HUDEP-2 (cell line): ENCODE measurements at regions not wholly inside any gene's neighbourhood (a gene's known extent, or its start where the extent isn't known, plus 50 kb on each side); places are given as distances from the start of the nearest gene placed in this dataset.
"Not testable (repeated sequence)": the region's sequence is repeated elsewhere in the genome, so short reads cannot be mapped to it uniquely, and the experiment has no call there.

Experiments
- DNase-seq, 76 experiments: peaks; one replicate each; lab custom pipeline; 2025; ENCODE audit not compliant: unreplicated experiment in 76 of 76; lab: John Stamatoyannopoulos, UW

DNA sequence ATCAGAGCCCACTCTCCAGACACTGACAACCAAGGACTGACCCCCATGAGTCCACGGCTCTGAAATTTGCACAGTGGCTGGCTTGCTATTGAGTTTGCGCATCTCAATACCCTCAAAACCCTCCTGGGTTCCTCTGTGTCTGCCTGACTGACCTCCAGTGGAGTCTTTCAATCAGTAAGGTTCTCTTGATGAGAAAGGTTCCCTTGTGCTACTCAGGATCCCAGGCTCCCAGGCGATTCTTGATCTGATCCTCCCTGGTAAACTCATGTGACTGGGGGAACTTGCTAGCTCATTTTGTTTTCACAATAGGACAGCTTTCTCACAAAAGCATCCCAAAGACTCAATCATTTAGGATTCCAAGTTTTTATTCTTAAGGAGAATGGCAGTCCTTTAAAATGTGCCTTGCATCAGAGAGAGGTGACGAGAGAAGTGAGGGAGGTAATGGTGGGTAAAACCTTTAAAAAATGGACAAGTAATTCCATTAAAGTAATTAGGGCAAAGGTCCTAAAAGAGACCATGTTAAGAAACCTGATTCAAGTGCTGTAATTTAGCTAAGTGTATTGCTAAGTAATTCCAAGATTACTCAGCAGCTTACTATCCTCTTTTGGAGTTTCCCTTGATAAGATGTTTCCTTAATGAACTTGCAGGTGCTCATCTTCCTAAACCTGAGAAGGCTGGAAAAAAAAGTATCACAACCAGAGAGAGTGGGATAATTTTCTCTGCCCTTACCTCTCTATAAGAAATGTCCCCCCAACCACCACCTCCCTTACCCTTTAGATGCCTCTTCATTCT lies 304.7 kb upstream of the SGK1 start:
- no peak for DNase-seq

DNA sequence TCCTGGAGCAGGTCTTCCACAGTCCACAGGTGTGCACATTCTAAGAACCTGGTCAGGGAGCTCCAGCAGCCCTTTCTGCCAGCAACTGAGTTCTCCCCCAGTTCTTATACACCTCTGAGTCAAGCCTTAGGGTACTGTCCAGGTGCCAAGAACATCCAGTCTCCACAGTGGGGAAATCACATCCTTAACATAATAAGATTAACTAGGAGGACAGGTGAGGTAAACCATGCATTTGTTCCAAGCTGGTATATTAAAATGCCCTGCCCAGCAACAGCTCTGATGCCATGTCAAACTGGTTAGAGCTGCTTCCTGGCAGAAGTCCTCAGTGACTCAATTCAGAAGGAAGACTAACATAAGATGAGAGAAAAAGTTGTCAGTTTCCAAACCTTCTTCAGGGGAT lies 303.9 kb upstream of the SGK1 start:
- no peak for DNase-seq

DNA sequence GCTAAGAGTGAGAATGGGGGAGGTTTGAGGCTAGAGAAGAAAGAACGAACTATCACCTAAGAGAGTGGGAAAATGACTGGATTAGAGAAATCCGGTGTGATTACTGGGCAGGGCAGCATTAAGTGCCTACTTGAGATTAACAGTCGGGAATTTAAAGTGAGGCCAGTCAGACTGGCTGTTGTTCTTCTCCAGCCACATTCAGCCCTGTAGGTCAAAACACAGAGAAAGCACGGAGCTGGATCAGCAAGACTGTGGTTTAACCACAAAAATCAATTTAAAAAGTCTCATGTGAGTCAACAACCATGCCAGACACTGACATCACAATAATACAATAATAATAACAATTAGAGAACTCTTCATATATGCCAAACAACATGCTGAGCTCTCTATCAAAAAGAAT lies 301.9 kb upstream of the SGK1 start:
- DNase-seq: no peak

DNA sequence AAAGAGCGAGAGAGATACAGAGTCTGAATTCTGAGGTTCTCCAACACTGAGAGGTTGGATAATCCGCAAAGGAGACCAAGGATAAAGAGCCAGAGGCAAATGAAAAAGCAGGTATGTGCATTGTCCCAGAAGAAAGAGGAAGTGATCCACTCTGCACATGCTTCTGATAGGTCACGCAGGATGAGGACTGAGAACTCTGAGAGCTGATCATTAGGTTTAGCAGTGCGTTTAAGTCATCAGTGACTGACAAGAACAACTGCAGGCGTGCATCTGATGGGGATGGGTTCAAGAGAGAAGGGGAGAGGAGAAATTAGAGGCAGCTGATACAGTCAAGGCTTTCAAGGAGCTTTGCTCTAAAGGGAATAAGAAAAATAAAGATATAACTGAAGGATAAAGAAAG lies 301.2 kb upstream of the SGK1 start:
- DNase-seq: no peak

DNA sequence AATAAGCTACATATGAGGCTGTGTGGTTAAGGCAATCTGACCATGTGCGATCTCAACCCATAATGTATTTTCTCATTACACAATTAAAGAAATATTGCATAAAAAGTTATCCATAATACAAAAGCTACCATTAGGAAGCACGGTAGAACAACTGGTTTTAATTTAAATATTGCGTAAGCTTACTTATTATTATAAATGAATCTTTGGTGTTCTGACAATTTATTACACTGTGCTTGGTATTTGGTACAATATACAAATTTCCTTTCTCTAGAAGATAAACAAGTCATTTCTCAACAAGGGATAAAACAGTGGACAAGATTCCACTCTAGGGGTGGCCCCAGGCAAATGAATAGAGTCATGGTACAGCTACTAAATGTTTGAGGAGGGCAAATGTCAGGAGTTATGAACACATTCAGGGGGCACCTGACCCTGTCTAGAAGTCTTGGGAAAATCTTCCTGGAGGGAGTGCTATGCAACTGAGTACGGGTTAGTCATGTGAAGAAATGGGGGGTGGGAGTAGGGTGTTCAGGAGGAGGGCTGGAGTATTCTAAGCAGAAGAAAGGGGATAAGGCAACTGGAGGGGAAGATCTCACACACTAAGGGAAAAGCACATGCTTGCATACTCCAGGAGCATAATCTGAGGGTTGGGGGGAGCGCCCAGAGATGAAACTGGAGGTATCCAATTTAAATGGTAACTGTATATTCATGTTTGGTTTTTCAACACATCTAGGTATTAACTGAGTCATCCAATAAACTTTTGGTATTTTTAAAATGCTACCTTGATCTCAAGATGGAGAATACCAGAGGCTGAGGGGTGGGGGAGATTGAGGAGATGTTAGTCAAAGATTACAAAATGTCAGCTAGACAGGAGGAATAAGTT lies 296.9 kb upstream of the SGK1 start:
- DNase-seq: no peak

- not testable (repeated sequence) for DNase-seq
These were observed 294.2 kb upstream of the SGK1 start for GRCh38 chr6:134612128-134612527.

GRCh38 chr6:134610411-134610810 lies 292.5 kb upstream of the SGK1 start:
- DNase-seq: no peak

GRCh38 chr6:134609716-134610261 lies 291.9 kb upstream of the SGK1 start:
- no peak for DNase-seq

DNA sequence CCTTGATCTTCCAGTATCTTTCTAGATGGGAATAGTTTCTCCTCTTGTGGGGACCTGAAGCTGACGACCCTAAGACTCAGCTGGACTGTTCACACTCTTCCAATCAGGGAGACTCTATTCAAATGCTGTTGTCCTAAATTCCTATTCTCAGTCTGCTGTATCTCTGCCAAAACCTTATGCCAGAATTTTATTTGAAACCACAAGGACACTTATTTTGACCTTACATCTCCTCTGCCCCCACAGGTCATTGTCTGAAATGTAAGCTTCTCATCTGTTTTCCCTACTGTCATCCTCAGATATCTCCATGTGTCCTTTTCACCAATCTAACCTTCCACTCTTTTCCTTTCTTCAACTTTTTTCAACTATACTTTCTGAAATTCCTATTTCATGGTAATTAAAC lies 289.5 kb upstream of the SGK1 start:
- peak in 1 of 76 experiments; percentile 3 for DNase-seq

GRCh38 chr6:134605034-134605433 lies 287.1 kb upstream of the SGK1 start:
- no peak for DNase-seq

DNA sequence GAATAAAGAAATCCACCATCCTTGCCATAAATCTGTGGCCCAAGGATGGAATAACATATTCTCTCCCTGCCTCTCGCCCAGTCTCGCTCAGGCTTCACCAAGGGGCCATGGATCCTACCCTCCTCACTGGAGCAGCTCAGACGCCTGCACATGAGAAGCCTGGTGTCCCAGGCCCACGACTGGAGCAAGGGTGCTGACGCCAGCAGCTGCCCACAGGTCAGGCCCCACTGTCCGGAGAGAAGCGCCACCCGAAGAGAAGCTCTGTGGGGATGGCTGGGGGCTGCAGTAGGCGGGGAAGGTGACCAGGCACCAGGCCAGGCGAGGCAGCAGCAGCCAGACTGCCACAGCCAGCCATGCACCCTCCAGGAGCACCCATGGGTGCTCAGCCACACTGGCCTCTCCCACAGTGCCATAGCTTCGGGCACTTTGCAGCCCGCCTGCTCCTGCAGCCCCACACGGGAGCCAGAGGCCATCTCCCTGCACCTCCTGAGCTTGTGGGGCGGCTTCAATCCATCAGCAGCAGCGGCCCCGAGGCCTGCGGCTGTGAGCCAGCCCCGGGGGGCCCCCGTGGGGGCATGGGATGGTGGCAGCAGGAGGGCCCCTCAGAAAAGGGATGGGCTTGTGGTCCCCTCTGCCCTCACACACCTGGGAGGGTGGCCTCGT lies 286.2 kb upstream of the SGK1 start:
- DNase-seq: no peak

- no peak for DNase-seq
These were observed 285.6 kb upstream of the SGK1 start for GRCh38 chr6:134603561-134603960.

GRCh38 chr6:134602123-134602522 lies 284.2 kb upstream of the SGK1 start:
- no peak for DNase-seq

GRCh38 chr6:134600671-134601070 lies 282.8 kb upstream of the SGK1 start:
- no peak for DNase-seq

GRCh38 chr6:134599079-134599478 lies 281.2 kb upstream of the SGK1 start:
- no peak for DNase-seq

GRCh38 chr6:134596191-134596590 lies 278.3 kb upstream of the SGK1 start:
- DNase-seq: no peak

DNA sequence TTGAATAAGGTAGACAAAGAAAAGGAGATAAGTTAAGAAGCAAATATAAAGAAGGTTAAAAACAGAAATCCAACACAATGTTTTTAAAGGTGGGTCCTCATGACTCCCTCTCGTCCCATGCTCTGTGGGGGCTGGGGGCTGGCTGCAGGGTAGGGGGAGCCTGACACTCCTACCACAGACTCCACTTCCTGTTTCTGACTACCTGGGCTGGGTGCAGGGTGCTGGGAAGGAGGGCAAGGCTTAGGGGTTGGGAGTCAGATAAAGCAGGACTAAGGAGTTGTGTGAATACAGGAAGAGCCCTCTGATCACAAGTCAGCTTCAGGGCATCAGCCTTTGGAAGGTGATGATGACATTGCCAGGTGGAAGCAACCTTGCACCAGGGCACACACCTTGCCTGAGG lies 277.0 kb upstream of the SGK1 start:
- DNase-seq: no peak

DNA sequence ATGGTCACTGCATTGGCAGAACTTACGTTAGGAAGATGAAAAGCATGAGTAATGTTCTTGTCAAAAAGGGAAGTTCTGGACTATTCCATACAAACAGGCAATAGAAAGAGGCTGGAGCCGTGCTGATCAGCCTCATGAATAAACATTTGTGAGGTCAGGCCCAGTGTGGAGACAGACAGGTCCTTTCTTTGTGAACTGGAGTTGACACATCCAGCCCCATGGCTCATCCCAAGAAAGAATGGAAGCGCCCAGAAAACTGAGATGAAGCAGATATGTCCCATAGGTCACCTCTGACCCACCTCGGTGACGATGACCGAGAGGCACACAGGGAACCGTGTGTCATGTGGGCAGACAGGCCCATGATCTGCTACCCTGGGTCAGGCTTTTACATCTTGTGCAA lies 276.0 kb upstream of the SGK1 start:
- no peak for DNase-seq

- DNase-seq: no peak
These were observed 275.5 kb upstream of the SGK1 start for GRCh38 chr6:134593442-134593841.

GRCh38 chr6:134593024-134593423 lies 275.1 kb upstream of the SGK1 start:
- DNase-seq: no peak

- no peak for DNase-seq
These were observed 272.5 kb upstream of the SGK1 start for GRCh38 chr6:134590449-134590848.
